ENCODE measurements at regions not wholly inside any gene's neighbourhood (a gene's known extent, or its start where the extent isn't known, plus 50 kb on each side); places are given as distances from the start of the nearest gene placed in this dataset.

- H3K27me3 ChIP-seq (ENCODE audit: insufficient read depth, low read length): no peaks in the 10 kb centered on the region
- H4K20me1 ChIP-seq (ENCODE audit: insufficient read depth, low read length): no peaks in the 10 kb centered on the region
- no peaks in the 10 kb centered on the region for H3F3A ChIP-seq (ENCODE audit: insufficient read depth, low read length)
- TF ChIP-seq EZH2 (IDR thresholded peaks at IDR 0.05; ENCODE audit: borderline replicate concordance, low read length): no peak
- TF ChIP-seq, protein P1, sequence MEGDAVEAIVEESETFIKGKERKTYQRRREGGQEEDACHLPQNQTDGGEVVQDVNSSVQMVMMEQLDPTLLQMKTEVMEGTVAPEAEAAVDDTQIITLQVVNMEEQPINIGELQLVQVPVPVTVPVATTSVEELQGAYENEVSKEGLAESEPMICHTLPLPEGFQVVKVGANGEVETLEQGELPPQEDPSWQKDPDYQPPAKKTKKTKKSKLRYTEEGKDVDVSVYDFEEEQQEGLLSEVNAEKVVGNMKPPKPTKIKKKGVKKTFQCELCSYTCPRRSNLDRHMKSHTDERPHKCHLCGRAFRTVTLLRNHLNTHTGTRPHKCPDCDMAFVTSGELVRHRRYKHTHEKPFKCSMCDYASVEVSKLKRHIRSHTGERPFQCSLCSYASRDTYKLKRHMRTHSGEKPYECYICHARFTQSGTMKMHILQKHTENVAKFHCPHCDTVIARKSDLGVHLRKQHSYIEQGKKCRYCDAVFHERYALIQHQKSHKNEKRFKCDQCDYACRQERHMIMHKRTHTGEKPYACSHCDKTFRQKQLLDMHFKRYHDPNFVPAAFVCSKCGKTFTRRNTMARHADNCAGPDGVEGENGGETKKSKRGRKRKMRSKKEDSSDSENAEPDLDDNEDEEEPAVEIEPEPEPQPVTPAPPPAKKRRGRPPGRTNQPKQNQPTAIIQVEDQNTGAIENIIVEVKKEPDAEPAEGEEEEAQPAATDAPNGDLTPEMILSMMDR (IDR thresholded peaks at IDR 0.05; ENCODE audit: low read length): no peak
- no peak overlapping the region for H3K27ac ChIP-seq (ENCODE audit: low read depth, low read length, poor library complexity, severe bottlenecking)
- no peaks in the 10 kb centered on the region for H3K9me2 ChIP-seq (ENCODE audit: low read depth, low read length)
- no peak overlapping the region for H3K4me2 ChIP-seq (ENCODE audit: low read length)
- H3K4me3 ChIP-seq (ENCODE audit: low read depth, low read length, poor library complexity, severe bottlenecking): no peak overlapping the region
- H3K9ac ChIP-seq (ENCODE audit: low read length): no peak overlapping the region
- no peaks in the 10 kb centered on the region for H3K4me1 ChIP-seq (ENCODE audit: insufficient read depth, low read length, severe bottlenecking)
- no peak overlapping the region for H2AFZ ChIP-seq (ENCODE audit: low read length)
- no peaks in the 10 kb centered on the region for H3K9me3 ChIP-seq (ENCODE audit: low read length)
- H3K36me3 ChIP-seq (ENCODE audit: insufficient read depth, low read length): no peaks in the 10 kb centered on the region
- H3K79me2 ChIP-seq (ENCODE audit: insufficient read depth, low read length): no peaks in the 10 kb centered on the region
These were observed 100.5 kb upstream of the SASH1 start for GRCh38 chr6:148242180-148242579.

DNA sequence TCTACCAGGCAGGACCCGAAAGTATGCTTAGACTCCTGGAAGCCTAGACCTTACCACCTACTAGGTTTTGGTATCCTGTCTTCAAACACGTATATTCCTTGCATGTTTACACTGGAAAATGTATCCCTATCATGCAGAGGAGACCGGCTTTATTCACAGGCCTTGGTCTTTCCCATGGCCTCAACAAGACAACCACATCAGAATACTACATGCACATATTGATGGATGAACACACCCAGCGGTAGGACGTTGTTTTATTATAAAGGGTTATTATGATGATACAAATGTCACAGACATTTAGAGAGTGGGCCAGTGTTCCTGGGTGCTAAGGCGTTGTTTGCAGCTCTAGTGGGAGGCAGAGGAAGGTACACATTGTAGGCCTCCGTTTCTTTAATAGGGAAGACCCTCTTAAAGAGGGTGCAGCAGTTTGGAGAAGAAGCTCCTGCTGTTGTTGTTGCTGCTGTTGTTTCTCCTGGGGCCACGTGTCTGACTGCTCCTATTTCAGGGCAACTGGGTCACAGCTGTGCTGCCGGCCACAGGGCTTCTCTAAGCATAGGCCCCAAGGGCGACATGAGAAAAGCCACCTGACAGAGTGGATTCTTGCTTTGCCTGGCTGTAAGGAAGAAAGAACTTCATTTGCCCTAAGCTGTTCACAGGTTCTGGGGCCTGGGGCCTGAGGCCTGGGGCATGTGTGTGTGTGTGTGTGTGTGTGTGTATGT is 98.3 kb upstream of the SASH1 start:
- Histone ChIP-seq H3K9me3 (ENCODE audit: low read length) (no peaks in the 10 kb centered on the region), H2AFZ (ENCODE audit: low read length) (no peak overlapping the region), H3K4me1 (ENCODE audit: insufficient read depth, low read length, severe bottlenecking) (no peaks in the 10 kb centered on the region), H3K36me3 (ENCODE audit: insufficient read depth, low read length) (no peaks in the 10 kb centered on the region), H4K20me1 (ENCODE audit: insufficient read depth, low read length) (no peaks in the 10 kb centered on the region), H3F3A (ENCODE audit: insufficient read depth, low read length) (no peaks in the 10 kb centered on the region), H3K9me2 (ENCODE audit: low read depth, low read length) (no peaks in the 10 kb centered on the region), H3K4me3 (ENCODE audit: low read depth, low read length, poor library complexity, severe bottlenecking) (no peak overlapping the region), H3K79me2 (ENCODE audit: insufficient read depth, low read length) (no peaks in the 10 kb centered on the region), H3K4me2 (ENCODE audit: low read length) (no peak overlapping the region), H3K27ac (ENCODE audit: low read depth, low read length, poor library complexity, severe bottlenecking) (no peak overlapping the region), H3K9ac (ENCODE audit: low read length) (no peak overlapping the region), H3K27me3 (ENCODE audit: insufficient read depth, low read length) (no peaks in the 10 kb centered on the region)
- TF ChIP-seq, protein P1 (IDR thresholded peaks at IDR 0.05; ENCODE audit: low read length): no peak
- TF ChIP-seq EZH2 (IDR thresholded peaks at IDR 0.05; ENCODE audit: borderline replicate concordance, low read length): no peak

- Histone ChIP-seq H3K36me3 (ENCODE audit: insufficient read depth, low read length) (no peaks in the 10 kb centered on the region), H3F3A (ENCODE audit: insufficient read depth, low read length) (no peaks in the 10 kb centered on the region), H3K27ac (ENCODE audit: low read depth, low read length, poor library complexity, severe bottlenecking) (no peak overlapping the region), H3K4me2 (ENCODE audit: low read length) (no peak overlapping the region), H3K9me3 (ENCODE audit: low read length) (no peaks in the 10 kb centered on the region), H3K9ac (ENCODE audit: low read length) (no peak overlapping the region), H4K20me1 (ENCODE audit: insufficient read depth, low read length) (no peaks in the 10 kb centered on the region), H3K4me1 (ENCODE audit: insufficient read depth, low read length, severe bottlenecking) (no peaks in the 10 kb centered on the region), H3K27me3 (ENCODE audit: insufficient read depth, low read length) (no peaks in the 10 kb centered on the region), H3K9me2 (ENCODE audit: low read depth, low read length) (no peaks in the 10 kb centered on the region), H3K79me2 (ENCODE audit: insufficient read depth, low read length) (no peaks in the 10 kb centered on the region), H2AFZ (ENCODE audit: low read length) (no peak overlapping the region), H3K4me3 (ENCODE audit: low read depth, low read length, poor library complexity, severe bottlenecking) (no peak overlapping the region)
- TF ChIP-seq EZH2 (IDR thresholded peaks at IDR 0.05; ENCODE audit: borderline replicate concordance, low read length): no peak
- TF ChIP-seq, protein P1 (IDR thresholded peaks at IDR 0.05; ENCODE audit: low read length): no peak
These were observed 95.1 kb upstream of the SASH1 start for GRCh38 chr6:148247386-148248063.

Data from OCI-LY1 (cell line).